KBM-7 (cell line): ENCODE measurements at regions not wholly inside any gene's neighbourhood (a gene's known extent, or its start where the extent isn't known, plus 50 kb on each side); places are given as distances from the start of the nearest gene placed in this dataset.

Experiments used
- DNase-seq: peaks from one replicate; pipeline ENCODE4 v3.0.0-alpha.2; 2015
- in situ Hi-C: fragments of 300-500 bp; cut with MboI; formaldehyde crosslinking; loops from 2 replicates; pipeline ENCODE4 v1.14.3; 2020; ENCODE audit warnings: low sequenced_read_pairs, low pct_unique_long_range_greater_than_20kb, mixed read lengths

GRCh38 chr1:244964112-244964971, 100.0 kb upstream of the HNRNPU start:
- in situ Hi-C loops: no loop called here
- peak; percentile 53 for DNase-seq

GRCh38 chr1:244963231-244963826, 99.0 kb upstream of the HNRNPU start:
- in situ Hi-C loops: no loop called here
- peak; percentile 41 for DNase-seq

- in situ Hi-C loops: no loop called here
- no peak for DNase-seq
These were observed 97.8 kb upstream of the HNRNPU start for GRCh38 chr1:244962130-244962529.

- peak; percentile 16 for DNase-seq
- in situ Hi-C loops: no loop called here
These were observed 96.6 kb upstream of the HNRNPU start for GRCh38 chr1:244960904-244961303.

- DNase-seq: no peak
- in situ Hi-C loops: no loop called here
These were observed 94.2 kb upstream of the HNRNPU start for GRCh38 chr1:244958593-244958992.

GRCh38 chr1:244957525-244957924, 93.2 kb upstream of the HNRNPU start:
- DNase-seq: peak; percentile 49
- in situ Hi-C loops: no loop called here

GRCh38 chr1:244957122-244957521, 92.8 kb upstream of the HNRNPU start:
- in situ Hi-C loops: no loop called here
- DNase-seq: no peak

GRCh38 chr1:244955661-244956060, 91.3 kb upstream of the HNRNPU start:
- DNase-seq: no peak
- in situ Hi-C loops: no loop called here

- in situ Hi-C loops: no loop called here
- no peak for DNase-seq
These were observed 90.0 kb upstream of the HNRNPU start for GRCh38 chr1:244954359-244954758.

- DNase-seq: no peak
- in situ Hi-C loops: no loop called here
These were observed 89.6 kb upstream of the HNRNPU start for GRCh38 chr1:244953901-244954300.

GRCh38 chr1:244952940-244953339, 88.6 kb upstream of the HNRNPU start:
- DNase-seq: no peak
- in situ Hi-C loops: no loop called here

- in situ Hi-C loops: no loop called here
- no peak for DNase-seq
These were observed 88.1 kb upstream of the HNRNPU start for GRCh38 chr1:244952280-244952933.

GRCh38 chr1:244948416-244948815, 84.1 kb upstream of the HNRNPU start:
- no peak for DNase-seq
- in situ Hi-C loops: no loop called here

- DNase-seq: no peak
These were observed 80.8 kb upstream of the HNRNPU start for GRCh38 chr1:244945109-244945671.

GRCh38 chr1:244941121-244941520, 76.8 kb upstream of the HNRNPU start:
- DNase-seq: no peak
- in situ Hi-C loops: no loop called here

More at GRCh38 chr1:244945109-244945671, 80.8 kb upstream of the HNRNPU start:
- in situ Hi-C loops: no loop called here

GRCh38 chr1:244937099-244937498, 72.8 kb upstream of the HNRNPU start:
- no peak for DNase-seq
- in situ Hi-C loops: no loop called here

- in situ Hi-C loops: no loop called here
- DNase-seq: peak; percentile 49
These were observed 56.8 kb upstream of the HNRNPU start for GRCh38 chr1:244920911-244921761.

GRCh38 chr1:244919320-244920282, 55.3 kb upstream of the HNRNPU start:
- in situ Hi-C loops: no loop called here
- no peak for DNase-seq
